ENCODE measurements at regions not wholly inside any gene's neighbourhood (a gene's known extent, or its start where the extent isn't known, plus 50 kb on each side); places are given as distances from the start of the nearest gene placed in this dataset.

DNA sequence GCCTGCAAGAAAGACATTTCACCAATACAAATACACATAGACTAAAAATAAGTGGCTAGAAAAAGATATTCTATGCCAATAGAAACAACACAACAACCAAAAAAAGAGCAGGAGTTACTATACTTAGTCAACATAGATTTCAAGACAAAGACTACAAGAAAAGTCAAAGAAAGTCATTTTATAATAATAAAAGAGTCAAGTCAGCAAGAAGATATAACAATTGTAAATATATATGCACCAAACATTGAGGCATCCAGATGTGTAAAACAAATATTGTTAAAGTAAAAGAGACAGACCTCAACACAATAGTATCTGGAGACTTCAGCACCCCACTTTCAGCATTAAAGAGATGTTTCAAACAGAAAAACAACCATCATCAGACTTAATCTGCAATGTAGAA lies 104.6 kb downstream of the AMY1C start:
- ATAC-seq (no peak), DNase-seq (no peak)
- intact Hi-C loops (cut with DNase I), result no loop called here

GRCh38 chr1:103859721-103860120 lies 110.0 kb downstream of the AMY1C start:
- ATAC-seq (no peak), DNase-seq (no peak)
- intact Hi-C loops (cut with DNase I), result no loop called here

DNA sequence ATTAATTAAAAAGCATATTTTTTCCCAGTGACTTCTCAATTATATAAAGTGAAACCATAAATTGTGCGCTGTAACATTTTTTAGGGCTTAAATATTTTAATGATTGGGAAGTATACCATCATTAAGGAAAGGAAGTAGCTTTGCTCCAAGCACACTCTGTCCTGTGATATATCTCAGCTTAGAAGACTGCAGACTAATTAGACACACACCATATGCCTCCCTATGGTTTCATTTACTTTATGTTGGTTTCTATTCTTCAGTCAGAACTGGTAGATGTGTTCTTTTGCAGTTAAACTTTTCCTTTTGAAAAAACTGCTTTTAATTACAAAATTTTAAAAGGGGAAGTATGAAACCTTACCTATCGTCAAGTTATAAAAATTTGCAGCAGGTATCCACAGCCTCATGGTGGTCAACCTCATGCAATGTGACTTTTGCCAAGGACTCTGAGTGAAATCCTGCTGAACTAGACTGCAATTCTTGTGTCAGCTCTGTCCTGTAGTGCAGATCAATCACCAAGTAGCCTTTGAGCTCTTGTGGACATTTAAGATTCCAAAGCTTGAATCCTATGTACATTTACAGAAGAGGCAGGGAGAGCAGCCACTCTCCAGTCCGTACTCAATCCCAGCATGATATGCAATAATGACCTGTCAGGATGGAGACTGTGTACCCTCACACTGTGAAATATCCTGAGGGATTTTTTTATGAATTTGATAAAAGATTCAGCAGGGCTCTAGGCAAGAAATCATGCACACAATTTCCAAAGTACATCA lies 149.1 kb downstream of the AMY1C start:
- no peak for ATAC-seq
- DNase-seq, result no peak
- intact Hi-C loops (cut with DNase I), result no loop called here

GRCh38 chr1:103900005-103900404 lies 150.3 kb downstream of the AMY1C start:
- intact Hi-C loops (cut with DNase I), result no loop called here
- DNase-seq, result no peak
- no peak for ATAC-seq

- ATAC-seq (no peak), DNase-seq (no peak)
- intact Hi-C loops (cut with DNase I), result no loop called here
These were observed 151.4 kb downstream of the AMY1C start for GRCh38 chr1:103901072-103901471.

DNA sequence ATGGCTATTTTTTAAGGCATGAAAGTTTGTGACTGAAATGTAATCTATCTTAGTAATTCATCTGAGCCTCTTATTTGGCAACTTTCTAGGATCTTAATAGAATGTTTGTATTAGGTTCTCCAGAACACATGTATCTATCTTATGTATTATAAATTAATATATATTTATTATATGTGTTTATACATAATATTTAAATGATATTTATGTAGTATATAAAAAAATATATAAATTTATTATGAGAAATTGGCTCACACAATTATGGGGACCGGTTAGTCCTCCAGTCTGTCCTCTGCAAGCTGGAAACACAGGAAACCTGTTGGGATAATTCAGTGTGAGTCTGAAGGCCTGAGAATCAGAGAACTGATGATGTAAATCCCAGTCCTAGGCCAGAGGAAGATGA lies 155.7 kb downstream of the AMY1C start:
- no peak for DNase-seq
- ATAC-seq, result no peak
- intact Hi-C loops (cut with DNase I), result no loop called here

GRCh38 chr1:103911450-103911849 lies 161.8 kb downstream of the AMY1C start:
- intact Hi-C loops (cut with DNase I), result no loop called here
- ATAC-seq (no peak), DNase-seq (no peak)

DNA sequence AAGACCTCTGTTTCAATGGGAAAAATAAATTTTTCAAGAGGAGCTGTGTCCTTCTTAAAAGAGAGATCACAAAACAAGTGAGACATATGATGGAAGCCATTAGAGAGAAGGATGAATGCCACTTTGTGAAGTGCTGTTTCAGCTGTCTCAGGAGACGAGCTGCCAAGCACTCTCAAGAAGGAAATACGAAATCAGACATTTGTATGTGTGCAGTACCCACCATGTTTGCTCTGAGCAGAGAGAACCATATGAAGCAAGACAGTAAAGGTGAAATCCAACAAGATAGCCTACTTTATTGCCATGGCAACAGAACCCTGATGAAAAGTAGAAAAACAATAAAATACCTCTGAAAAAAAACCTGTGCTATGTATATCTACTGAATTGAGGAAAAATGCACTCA lies 168.1 kb downstream of the AMY1C start:
- DNase-seq, result no peak
- ATAC-seq, result no peak
- intact Hi-C loops (cut with DNase I), result no loop called here

- ATAC-seq (no peak), DNase-seq (no peak)
- intact Hi-C loops (cut with DNase I), result no loop called here
These were observed 182.2 kb downstream of the AMY1C start for GRCh38 chr1:103931891-103932290.

DNA sequence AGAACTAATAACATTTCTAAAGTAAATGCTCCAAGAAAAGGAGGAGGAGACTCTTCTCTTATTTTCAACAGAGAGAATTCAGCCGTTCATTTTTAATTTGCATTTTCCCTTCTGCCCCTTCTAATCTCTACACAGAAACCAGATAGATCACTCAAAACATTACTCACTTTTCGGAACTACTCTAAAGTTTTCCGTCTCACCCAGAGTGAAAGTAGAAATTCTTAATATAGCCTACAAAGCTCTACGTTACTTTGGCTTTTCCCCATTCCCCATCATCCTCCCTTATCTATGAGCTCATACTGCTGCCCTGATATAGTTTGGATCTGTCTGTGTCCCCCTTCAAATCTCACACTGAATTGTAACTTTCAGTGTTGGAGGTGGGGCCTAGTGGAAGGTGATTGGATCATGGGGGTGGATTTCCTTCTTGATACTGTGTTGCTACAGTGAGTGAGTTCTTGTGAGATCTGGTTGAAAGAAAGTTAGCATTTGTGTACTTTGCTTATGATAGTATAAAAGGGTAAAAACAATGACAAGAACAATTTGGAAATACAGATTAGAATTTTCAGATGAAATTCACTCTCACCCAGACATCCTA lies 188.2 kb downstream of the AMY1C start:
- DNase-seq, result no peak
- intact Hi-C loops (cut with DNase I), result no loop called here
- no peak for ATAC-seq

- DNase-seq (no peak), ATAC-seq (no peak)
- intact Hi-C loops (cut with DNase I), result no loop called here
These were observed 191.4 kb downstream of the AMY1C start for GRCh38 chr1:103941086-103941485.

DNA sequence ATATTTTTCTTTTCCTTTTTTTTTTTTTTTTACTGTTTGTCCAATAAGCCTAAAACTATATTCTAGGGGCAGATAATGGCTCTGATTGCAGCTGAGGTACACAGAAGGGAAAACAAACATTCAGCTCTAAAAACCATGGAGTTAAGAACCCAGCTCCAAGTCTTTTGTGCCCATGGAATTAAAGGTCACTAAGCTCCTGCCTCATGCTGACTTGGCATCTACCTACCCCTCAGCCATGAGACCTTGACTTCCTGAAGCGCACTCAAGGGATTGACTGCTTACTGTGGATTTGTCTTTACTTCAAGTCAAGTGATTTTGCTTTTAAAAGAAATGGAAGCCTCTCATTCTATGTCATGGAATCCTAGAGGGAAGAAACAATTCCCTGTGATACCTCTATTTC lies 192.3 kb downstream of the AMY1C start:
- DNase-seq, result no peak
- ATAC-seq, result no peak
- intact Hi-C loops (cut with DNase I), result no loop called here

GRCh38 chr1:103945774-103946173 lies 196.1 kb downstream of the AMY1C start:
- DNase-seq, result no peak
- no peak for ATAC-seq
- intact Hi-C loops (cut with DNase I), result no loop called here

DNA sequence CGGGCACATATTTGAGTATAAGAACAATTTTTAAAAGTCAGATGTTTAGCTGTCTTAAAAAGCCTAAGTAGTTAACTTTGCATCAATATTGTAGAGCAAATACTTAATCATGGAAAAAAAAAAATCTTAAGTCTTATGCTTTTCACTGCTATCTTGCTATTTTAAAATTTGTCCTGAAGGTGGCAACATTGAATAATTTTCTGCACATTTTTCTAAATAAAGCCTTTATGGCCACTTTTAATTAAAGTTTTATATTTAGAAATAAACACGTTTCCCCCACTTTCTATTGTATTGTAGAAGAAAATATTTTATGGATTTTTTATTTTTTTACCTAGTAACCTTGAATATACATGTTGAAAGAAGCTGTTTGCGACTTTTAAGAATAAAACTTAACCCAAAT lies 198.8 kb downstream of the AMY1C start:
- no peak for DNase-seq
- no peak for ATAC-seq
- intact Hi-C loops (cut with DNase I), result no loop called here

DNA sequence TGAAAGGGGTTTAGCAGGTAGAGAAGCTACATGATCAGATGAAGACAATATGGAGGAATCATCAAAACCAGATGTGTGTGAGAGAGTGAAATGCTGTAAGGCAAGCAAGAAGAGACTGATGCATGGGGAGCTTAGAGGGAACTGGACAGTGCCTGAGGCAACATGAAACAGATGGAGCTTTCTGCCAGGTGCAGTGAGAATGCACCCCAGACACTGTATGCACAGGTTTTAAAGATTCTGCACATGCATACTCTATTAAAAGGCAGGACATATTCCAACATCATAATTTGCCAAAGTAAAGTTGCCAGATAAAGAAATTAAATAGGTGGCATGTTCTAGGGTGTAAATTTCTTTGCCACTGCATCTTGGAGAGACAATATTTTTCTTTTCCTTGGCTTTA lies 200.1 kb downstream of the AMY1C start:
- DNase-seq (no peak), ATAC-seq (no peak)
- intact Hi-C loops (cut with DNase I), result no loop called here

DNA sequence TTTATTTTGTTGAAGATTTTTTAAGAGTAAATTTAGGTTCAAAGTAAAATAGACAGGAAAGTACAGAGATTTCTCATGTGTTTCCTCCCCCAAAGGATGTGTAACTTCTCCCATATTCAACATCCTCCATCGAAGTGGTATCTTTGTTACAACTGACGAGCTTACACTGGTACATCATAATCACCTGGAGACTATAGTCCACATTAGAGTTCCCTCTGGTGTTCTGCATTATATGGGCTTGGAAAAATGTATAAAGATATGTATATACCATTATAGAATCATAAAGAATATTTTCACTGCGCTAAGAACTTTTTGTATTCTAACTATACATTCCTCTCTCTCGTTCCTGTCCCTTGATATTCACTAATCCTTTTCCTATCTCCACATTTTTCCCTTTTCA lies 203.7 kb downstream of the AMY1C start:
- DNase-seq, result no peak
- intact Hi-C loops (cut with DNase I), result no loop called here
- ATAC-seq, result no peak

DNA sequence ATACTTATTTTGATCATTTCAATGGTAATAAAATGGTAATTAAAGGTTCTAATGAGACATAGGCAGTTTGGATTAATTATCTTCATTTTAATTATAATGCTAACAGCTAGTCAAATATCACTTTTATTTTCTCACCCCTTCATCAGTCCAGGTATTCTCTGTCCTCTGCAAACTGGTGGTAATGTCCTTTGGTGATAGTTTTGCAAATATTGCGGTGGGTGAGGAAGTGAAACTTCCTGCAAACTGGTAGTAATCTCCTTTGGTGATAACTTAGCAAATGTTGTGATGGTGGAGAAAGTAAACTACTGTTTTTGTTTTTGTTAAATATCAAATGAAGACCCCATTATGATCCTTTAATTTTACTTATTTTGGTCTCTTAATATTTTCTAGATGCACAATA lies 209.0 kb downstream of the AMY1C start:
- no peak for ATAC-seq
- intact Hi-C loops (cut with DNase I), result no loop called here
- no peak for DNase-seq

GRCh38 chr1:103959565-103959964 lies 209.9 kb downstream of the AMY1C start:
- ATAC-seq, result no peak
- DNase-seq, result no peak
- intact Hi-C loops (cut with DNase I), result no loop called here

- no peak for ATAC-seq
- DNase-seq, result no peak
- intact Hi-C loops (cut with DNase I), result no loop called here
These were observed 210.3 kb downstream of the AMY1C start for GRCh38 chr1:103960045-103960444.

GRCh38 chr1:103960710-103961109 lies 211.0 kb downstream of the AMY1C start:
- ATAC-seq, result no peak
- no peak for DNase-seq
- intact Hi-C loops (cut with DNase I), result no loop called here

DNA sequence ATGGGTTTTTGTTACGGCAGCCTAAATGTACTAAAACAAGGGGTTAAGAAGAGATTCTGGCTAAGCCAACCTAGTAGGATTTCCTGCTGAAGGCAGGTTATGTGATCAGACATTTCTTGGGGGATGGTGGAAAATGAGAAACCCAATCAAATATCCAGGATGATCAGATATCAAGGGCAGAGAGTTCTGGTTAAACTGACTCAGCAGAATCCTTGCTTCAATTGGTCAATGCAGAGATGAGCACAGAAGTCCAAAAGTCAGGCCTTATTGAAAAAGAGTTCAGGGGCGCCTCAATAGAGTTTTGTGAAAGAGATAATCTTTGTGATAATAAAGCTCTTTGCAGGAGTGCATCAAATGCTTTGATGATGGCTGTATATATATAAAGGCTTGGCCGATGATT lies 237.1 kb downstream of the AMY1C start:
- no peak for DNase-seq
- intact Hi-C loops (cut with DNase I), result no loop called here
- no peak for ATAC-seq

Data from left cardiac atrium (tissue), 4 donors.